K562 (cell line): ENCODE measurements at regions not wholly inside any gene's neighbourhood (a gene's known extent, or its start where the extent isn't known, plus 50 kb on each side); places are given as distances from the start of the nearest gene placed in this dataset.

ENCODE experiments used
- ATAC-seq: fragments of 200-7000 bp; cut with Tn5 transposase; 3 replicates; pipeline ENCODE4 v1.9.1; 2020; ENCODE audit warnings: moderate library complexity
- BruUV-seq: library from RNA; stranded (reverse); fragments of 400-500 nt; replicated peaks from 2 replicates; lab custom pipeline; 2021; lab: Mats Ljungman, UMichigan
- CTCF ChIA-PET: fragments of 300-600 bp; formaldehyde crosslinking; extraction: SDS; loops from one replicate; lab custom pipeline; 2021; ENCODE audit warnings: low intra/inter-chr PET ratio; lab: Yijun Ruan, JAX
- POLR2A ChIA-PET: fragments of 300-600, 350-650 bp; sonication (Branson Sonifier 250); formaldehyde crosslinking; extraction: SDS; loops from one replicate; lab custom pipeline; 2021; ENCODE audit warnings: antibody characterized with exemption, inconsistent platforms; lab: Yijun Ruan, JAX
- DNase-seq, 4 experiments: peaks; one replicate each; pipeline versions ENCODE4 v3.0.0 to v3.0.0-alpha.2; 2011 to 2018; ENCODE audit warnings: low spot score in 3 of 4, mixed read lengths in 3 of 4; ENCODE audit errors: extremely low read depth in 1 of 4
- FAIRE-seq: peaks from 2 replicates; lab custom pipeline; 2011; peaks lifted over from hg19 to GRCh38; lab: Jason Lieb, UNC
- H2AFZ ChIP-seq: 2 replicates; pipeline ENCODE4 v1.6.0; 2011; ENCODE audit warnings: low read depth, low read length, control low read depth, inconsistent platforms
- H3K27ac ChIP-seq: fragments of 200-600 bp; 3 replicates; pipeline ENCODE4 v1.8.0; 2011; ENCODE audit warnings: low read depth, mild to moderate bottlenecking, control low read depth, inconsistent platforms, low read length, moderate library complexity, mixed read lengths; ENCODE audit errors: extremely low read depth
- H3K27me3 ChIP-seq, 2 experiments: fragments of 300-600 bp in 1 of 2; 2 replicates in 1 of 2; 3 replicates in 1 of 2; pipeline versions ENCODE4 v1.6.0 to v1.8.0; 2011; ENCODE audit warnings: inconsistent platforms in 2 of 2, low read length in 2 of 2, mild to moderate bottlenecking in 1 of 2, mixed read lengths in 1 of 2, moderate library complexity in 1 of 2; ENCODE audit not compliant: control insufficient read depth in 2 of 2, insufficient read depth in 2 of 2
- H3K36me3 ChIP-seq: fragments of 300-600 bp; 3 replicates; pipeline ENCODE4 v1.8.0; 2011; ENCODE audit warnings: mild to moderate bottlenecking, low read length, inconsistent platforms; ENCODE audit not compliant: control insufficient read depth, insufficient read depth
- H3K4me1 ChIP-seq, 2 experiments: fragments of 200-600 bp in 1 of 2; replicated peaks in 1 of 2; 2 replicates in 1 of 2; 3 replicates in 1 of 2; pipeline versions ENCODE4 v1.5.1 to v1.8.0; 2011; ENCODE audit warnings: inconsistent platforms in 2 of 2, low read length in 2 of 2, mild to moderate bottlenecking in 1 of 2, mixed read lengths in 1 of 2, moderate library complexity in 1 of 2; ENCODE audit not compliant: control insufficient read depth in 2 of 2, insufficient read depth in 2 of 2
- H3K4me2 ChIP-seq: 2 replicates; pipeline ENCODE4 v1.6.1; 2011; ENCODE audit warnings: low read length, control low read depth, inconsistent platforms, mixed read lengths; ENCODE audit not compliant: insufficient read depth
- H3K4me3 ChIP-seq: fragments of 200-600 bp; sonication (generic), shearing (Covaris generic); 2 replicates; pipeline ENCODE4 v1.5.1; 2016; ENCODE audit warnings: control low read depth, inconsistent platforms
- H3K79me2 ChIP-seq: fragments of 200-600 bp; 3 replicates; pipeline ENCODE4 v1.8.0; 2011; ENCODE audit warnings: low read length, inconsistent platforms; ENCODE audit not compliant: control insufficient read depth, insufficient read depth
- H3K9ac ChIP-seq, 2 experiments: 2 replicates each; pipeline versions ENCODE4 v1.6.0 to v1.6.1; 2011; ENCODE audit warnings: low read depth in 2 of 2, low read length in 2 of 2, control low read depth in 1 of 2, inconsistent platforms in 1 of 2, mild to moderate bottlenecking in 1 of 2, mixed read lengths in 1 of 2; ENCODE audit not compliant: insufficient read depth in 1 of 2
- H3K9me1 ChIP-seq: one replicate; pipeline ENCODE4 v1.6.0; 2011; ENCODE audit warnings: inconsistent platforms, mild to moderate bottlenecking, low read length, moderate library complexity; ENCODE audit not compliant: control insufficient read depth, insufficient read depth
- H3K9me3 ChIP-seq: replicated peaks from 2 replicates; pipeline ENCODE4 v1.5.1; 2011; ENCODE audit warnings: low read depth, low read length, inconsistent platforms; ENCODE audit not compliant: control insufficient read depth, insufficient read depth
- H4K20me1 ChIP-seq: replicated peaks from 2 replicates; pipeline ENCODE4 v1.6.1; 2011; ENCODE audit warnings: low read length, inconsistent platforms, mixed read lengths; ENCODE audit not compliant: control insufficient read depth, insufficient read depth
- XRCC4 ChIP-seq: IDR thresholded peaks from one replicate; pipeline ENCODE4 v1.6.1; 2011; ENCODE audit not compliant: insufficient read depth, insufficient read length; ENCODE audit errors: extremely low read depth
- ZNF561 ChIP-seq: fragments of 450-650 bp; formaldehyde crosslinking; conservative IDR thresholded peaks from 2 replicates; pipeline ENCODE4 v1.4.0; 2020; ENCODE audit warnings: mild to moderate bottlenecking, moderate library complexity
- WGBS: fragments of 100-300 bp; shearing (Covaris generic); methylation state at CpG from one replicate; pipeline ENCODE4 v1.1.6; 2016; ENCODE audit warnings: low coverage, mixed read lengths; ENCODE audit not compliant: insufficient coverage; ENCODE audit errors: missing lambda C conversion rate; 5-methylcytosine and 5-hydroxymethylcytosine counted together
- in situ Hi-C: fragments of 300-500 bp; cut with MboI; formaldehyde crosslinking; loops from 4 replicates; pipeline ENCODE4 v1.15.0; 2018; ENCODE audit warnings: inconsistent platforms, mixed read lengths
- intact Hi-C: fragments of 100-400 bp; cut with micrococcal nuclease; formaldehyde crosslinking; loops from 2 replicates; pipeline ENCODE4 v1.14.2; 2022
- TF ChIP-seq, protein P1 (sequence below): fragments of 450-650 bp; IDR thresholded peaks from 2 replicates; pipeline ENCODE4 v1.6.1; 2018; ENCODE audit not compliant: partially characterized antibody

- in situ Hi-C loops (no loop called here), intact Hi-C loops (no loop called here)
- Histone ChIP-seq H3K4me1 (no peaks in the 10 kb centered on the region), H3K9me3 (no peaks in the 10 kb centered on the region), H3K79me2 (no peaks in the 10 kb centered on the region)
- no peak for FAIRE-seq
- CTCF ChIA-PET, result no interaction called here
- BruUV-seq, result no TSS peak
- no peak for TF ChIP-seq XRCC4
- TF ChIP-seq ZNF561 (CRISPR knock-in tag), result no peak
- TF ChIP-seq, all 486 proteins: peak for 0
- Histone ChIP-seq H3K36me3 (no peaks in the 10 kb centered on the region), H3K9ac (no peak overlapping the region), H3K4me2 (no peak overlapping the region), H2AFZ (no peak overlapping the region), H4K20me1 (no peaks in the 10 kb centered on the region), H3K27me3 (no peaks in the 10 kb centered on the region), H3K27ac (no peak overlapping the region), H3K4me3 (no peak overlapping the region), H3K9me1 (no peaks in the 10 kb centered on the region)
- 0% methylated on average over 2 of the region's 2 CpGs for WGBS
- POLR2A ChIA-PET, result no interaction called here
- no peak for DNase-seq
- ATAC-seq, result no peak
These were observed 118.6 kb downstream of the SPCS3 start for GRCh38 chr4:176438401-176438800.

GRCh38 chr4:176439611-176440010 is 119.8 kb downstream of the SPCS3 start:
- no peak for FAIRE-seq
- POLR2A ChIA-PET, result no interaction called here

More at GRCh38 chr4:176439611-176440010, 119.8 kb downstream of the SPCS3 start:
- H3K9me1 ChIP-seq, result no peaks in the 10 kb centered on the region
- no peaks in the 10 kb centered on the region for H3K27me3 ChIP-seq
- no peak for DNase-seq
- no peaks in the 10 kb centered on the region for H4K20me1 ChIP-seq
- no peak overlapping the region for H2AFZ ChIP-seq
- H3K27ac ChIP-seq, result no peak overlapping the region
- 0% methylated on average over 2 of the region's 2 CpGs for WGBS
- no peak overlapping the region for H3K4me3 ChIP-seq
- H3K79me2 ChIP-seq, result no peaks in the 10 kb centered on the region
- CTCF ChIA-PET, result no interaction called here
- in situ Hi-C loops, result no loop called here
- no peak overlapping the region for H3K4me2 ChIP-seq
- intact Hi-C loops, result no loop called here
- BruUV-seq, result no TSS peak
- H3K4me1 ChIP-seq, result no peaks in the 10 kb centered on the region
- H3K9ac ChIP-seq, result no peak overlapping the region
- H3K9me3 ChIP-seq, result no peaks in the 10 kb centered on the region
- H3K36me3 ChIP-seq, result no peaks in the 10 kb centered on the region
- TF ChIP-seq, protein P1, sequence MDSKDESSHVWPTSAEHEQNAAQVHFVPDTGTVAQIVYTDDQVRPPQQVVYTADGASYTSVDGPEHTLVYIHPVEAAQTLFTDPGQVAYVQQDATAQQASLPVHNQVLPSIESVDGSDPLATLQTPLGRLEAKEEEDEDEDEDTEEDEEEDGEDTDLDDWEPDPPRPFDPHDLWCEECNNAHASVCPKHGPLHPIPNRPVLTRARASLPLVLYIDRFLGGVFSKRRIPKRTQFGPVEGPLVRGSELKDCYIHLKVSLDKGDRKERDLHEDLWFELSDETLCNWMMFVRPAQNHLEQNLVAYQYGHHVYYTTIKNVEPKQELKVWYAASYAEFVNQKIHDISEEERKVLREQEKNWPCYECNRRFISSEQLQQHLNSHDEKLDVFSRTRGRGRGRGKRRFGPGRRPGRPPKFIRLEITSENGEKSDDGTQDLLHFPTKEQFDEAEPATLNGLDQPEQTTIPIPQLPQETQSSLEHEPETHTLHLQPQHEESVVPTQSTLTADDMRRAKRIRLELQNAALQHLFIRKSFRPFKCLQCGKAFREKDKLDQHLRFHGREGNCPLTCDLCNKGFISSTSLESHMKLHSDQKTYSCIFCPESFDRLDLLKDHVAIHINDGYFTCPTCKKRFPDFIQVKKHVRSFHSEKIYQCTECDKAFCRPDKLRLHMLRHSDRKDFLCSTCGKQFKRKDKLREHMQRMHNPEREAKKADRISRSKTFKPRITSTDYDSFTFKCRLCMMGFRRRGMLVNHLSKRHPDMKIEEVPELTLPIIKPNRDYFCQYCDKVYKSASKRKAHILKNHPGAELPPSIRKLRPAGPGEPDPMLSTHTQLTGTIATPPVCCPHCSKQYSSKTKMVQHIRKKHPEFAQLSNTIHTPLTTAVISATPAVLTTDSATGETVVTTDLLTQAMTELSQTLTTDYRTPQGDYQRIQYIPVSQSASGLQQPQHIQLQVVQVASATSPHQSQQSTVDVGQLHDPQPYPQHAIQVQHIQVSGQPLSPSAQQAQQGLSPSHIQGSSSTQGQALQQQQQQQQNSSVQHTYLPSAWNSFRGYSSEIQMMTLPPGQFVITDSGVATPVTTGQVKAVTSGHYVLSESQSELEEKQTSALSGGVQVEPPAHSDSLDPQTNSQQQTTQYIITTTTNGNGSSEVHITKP, result no peak
- TF ChIP-seq, all 486 proteins: peak for 0
- no peak for ATAC-seq
